ENCODE measurements at regions not wholly inside any gene's neighbourhood (a gene's known extent, or its start where the extent isn't known, plus 50 kb on each side); places are given as distances from the start of the nearest gene placed in this dataset.

DNA sequence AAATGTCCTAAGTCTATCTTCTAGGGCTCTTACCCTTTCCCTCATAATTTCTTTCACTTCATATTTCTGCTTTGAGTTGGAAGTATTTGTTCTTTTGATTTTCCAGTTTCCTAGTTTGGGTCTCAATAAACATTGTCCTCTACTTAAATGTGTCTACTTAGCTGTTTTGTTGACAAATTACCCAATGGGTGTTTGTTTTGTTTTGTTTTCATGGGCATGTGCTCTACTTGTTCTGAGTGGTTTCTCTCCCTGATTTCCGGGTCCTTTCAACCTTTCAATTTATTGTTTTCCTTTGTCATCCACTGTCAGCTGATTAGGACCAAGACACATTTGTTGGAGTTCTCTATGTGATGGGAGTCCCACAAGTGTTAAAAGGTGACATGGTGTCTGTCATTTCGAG is 1181.4 kb downstream of the RPA4 start:
- intact Hi-C loops (cut with micrococcal nuclease) = no loop called here
- TF ChIP-seq, protein P1, sequence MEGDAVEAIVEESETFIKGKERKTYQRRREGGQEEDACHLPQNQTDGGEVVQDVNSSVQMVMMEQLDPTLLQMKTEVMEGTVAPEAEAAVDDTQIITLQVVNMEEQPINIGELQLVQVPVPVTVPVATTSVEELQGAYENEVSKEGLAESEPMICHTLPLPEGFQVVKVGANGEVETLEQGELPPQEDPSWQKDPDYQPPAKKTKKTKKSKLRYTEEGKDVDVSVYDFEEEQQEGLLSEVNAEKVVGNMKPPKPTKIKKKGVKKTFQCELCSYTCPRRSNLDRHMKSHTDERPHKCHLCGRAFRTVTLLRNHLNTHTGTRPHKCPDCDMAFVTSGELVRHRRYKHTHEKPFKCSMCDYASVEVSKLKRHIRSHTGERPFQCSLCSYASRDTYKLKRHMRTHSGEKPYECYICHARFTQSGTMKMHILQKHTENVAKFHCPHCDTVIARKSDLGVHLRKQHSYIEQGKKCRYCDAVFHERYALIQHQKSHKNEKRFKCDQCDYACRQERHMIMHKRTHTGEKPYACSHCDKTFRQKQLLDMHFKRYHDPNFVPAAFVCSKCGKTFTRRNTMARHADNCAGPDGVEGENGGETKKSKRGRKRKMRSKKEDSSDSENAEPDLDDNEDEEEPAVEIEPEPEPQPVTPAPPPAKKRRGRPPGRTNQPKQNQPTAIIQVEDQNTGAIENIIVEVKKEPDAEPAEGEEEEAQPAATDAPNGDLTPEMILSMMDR (IDR thresholded peaks at IDR 0.05 in 2 of 3, conservative IDR thresholded peaks at IDR 0.05 in 1 of 3; ENCODE audit: borderline replicate concordance in 1 of 3, insufficient read depth in 1 of 3, low read depth in 2 of 3, low read length in 2 of 3) = no peak
- TF ChIP-seq POLR2A (IDR thresholded peaks at IDR 0.05; ENCODE audit: borderline replicate concordance, extremely low read depth, insufficient read depth, insufficient read length) = no peak
- no peak for TF ChIP-seq FOSL1 (IDR thresholded peaks at IDR 0.05; ENCODE audit: low read depth)
- TF ChIP-seq EZH2 (IDR thresholded peaks at IDR 0.05) = no peak
- no peak for TF ChIP-seq EZH2phosphoT487 (IDR thresholded peaks at IDR 0.05; ENCODE audit: borderline replicate concordance)
- TF ChIP-seq, protein P2, sequence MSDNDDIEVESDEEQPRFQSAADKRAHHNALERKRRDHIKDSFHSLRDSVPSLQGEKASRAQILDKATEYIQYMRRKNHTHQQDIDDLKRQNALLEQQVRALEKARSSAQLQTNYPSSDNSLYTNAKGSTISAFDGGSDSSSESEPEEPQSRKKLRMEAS (IDR thresholded peaks at IDR 0.05) = no peak
- TF ChIP-seq, protein P3, sequence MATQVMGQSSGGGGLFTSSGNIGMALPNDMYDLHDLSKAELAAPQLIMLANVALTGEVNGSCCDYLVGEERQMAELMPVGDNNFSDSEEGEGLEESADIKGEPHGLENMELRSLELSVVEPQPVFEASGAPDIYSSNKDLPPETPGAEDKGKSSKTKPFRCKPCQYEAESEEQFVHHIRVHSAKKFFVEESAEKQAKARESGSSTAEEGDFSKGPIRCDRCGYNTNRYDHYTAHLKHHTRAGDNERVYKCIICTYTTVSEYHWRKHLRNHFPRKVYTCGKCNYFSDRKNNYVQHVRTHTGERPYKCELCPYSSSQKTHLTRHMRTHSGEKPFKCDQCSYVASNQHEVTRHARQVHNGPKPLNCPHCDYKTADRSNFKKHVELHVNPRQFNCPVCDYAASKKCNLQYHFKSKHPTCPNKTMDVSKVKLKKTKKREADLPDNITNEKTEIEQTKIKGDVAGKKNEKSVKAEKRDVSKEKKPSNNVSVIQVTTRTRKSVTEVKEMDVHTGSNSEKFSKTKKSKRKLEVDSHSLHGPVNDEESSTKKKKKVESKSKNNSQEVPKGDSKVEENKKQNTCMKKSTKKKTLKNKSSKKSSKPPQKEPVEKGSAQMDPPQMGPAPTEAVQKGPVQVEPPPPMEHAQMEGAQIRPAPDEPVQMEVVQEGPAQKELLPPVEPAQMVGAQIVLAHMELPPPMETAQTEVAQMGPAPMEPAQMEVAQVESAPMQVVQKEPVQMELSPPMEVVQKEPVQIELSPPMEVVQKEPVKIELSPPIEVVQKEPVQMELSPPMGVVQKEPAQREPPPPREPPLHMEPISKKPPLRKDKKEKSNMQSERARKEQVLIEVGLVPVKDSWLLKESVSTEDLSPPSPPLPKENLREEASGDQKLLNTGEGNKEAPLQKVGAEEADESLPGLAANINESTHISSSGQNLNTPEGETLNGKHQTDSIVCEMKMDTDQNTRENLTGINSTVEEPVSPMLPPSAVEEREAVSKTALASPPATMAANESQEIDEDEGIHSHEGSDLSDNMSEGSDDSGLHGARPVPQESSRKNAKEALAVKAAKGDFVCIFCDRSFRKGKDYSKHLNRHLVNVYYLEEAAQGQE (IDR thresholded peaks at IDR 0.05; ENCODE audit: low read depth) = no peak
- TF ChIP-seq SP1 (IDR thresholded peaks at IDR 0.05; ENCODE audit: low read depth) = no peak
- no peak for TF ChIP-seq TCF7L2 (IDR thresholded peaks at IDR 0.05; ENCODE audit: borderline replicate concordance, extremely low read depth, insufficient read depth, insufficient read length)
- TF ChIP-seq EGR1 (IDR thresholded peaks at IDR 0.05; ENCODE audit: low read depth) = no peak
- no peak for TF ChIP-seq ELF1 (IDR thresholded peaks at IDR 0.05; ENCODE audit: borderline replicate concordance, low read depth)
- no peak for TF ChIP-seq JUND (IDR thresholded peaks at IDR 0.05)
- no peak for TF ChIP-seq RAD21 (IDR thresholded peaks at IDR 0.05; ENCODE audit: low read depth)
- no peak for TF ChIP-seq YY1 (IDR thresholded peaks at IDR 0.05; ENCODE audit: extremely low read depth, insufficient replicate concordance, low read depth, low read length)
- TF ChIP-seq, protein P4, sequence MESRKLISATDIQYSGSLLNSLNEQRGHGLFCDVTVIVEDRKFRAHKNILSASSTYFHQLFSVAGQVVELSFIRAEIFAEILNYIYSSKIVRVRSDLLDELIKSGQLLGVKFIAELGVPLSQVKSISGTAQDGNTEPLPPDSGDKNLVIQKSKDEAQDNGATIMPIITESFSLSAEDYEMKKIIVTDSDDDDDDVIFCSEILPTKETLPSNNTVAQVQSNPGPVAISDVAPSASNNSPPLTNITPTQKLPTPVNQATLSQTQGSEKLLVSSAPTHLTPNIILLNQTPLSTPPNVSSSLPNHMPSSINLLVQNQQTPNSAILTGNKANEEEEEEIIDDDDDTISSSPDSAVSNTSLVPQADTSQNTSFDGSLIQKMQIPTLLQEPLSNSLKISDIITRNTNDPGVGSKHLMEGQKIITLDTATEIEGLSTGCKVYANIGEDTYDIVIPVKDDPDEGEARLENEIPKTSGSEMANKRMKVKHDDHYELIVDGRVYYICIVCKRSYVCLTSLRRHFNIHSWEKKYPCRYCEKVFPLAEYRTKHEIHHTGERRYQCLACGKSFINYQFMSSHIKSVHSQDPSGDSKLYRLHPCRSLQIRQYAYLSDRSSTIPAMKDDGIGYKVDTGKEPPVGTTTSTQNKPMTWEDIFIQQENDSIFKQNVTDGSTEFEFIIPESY (IDR thresholded peaks at IDR 0.05; ENCODE audit: extremely low read depth, insufficient replicate concordance, low read length) = no peak
- no peak for TF ChIP-seq SRF (IDR thresholded peaks at IDR 0.05; ENCODE audit: low read depth)
- no peak for TF ChIP-seq SIN3A (IDR thresholded peaks at IDR 0.05; ENCODE audit: low read depth)
- no peak for TF ChIP-seq POLR2AphosphoS5 (IDR thresholded peaks at IDR 0.05; ENCODE audit: low read depth, low read length)
- no peak for TF ChIP-seq CBX3 (IDR thresholded peaks at IDR 0.05; ENCODE audit: low read depth)
- H3K27ac ChIP-seq (ENCODE audit: low read depth, low read length) = no peak overlapping the region
- no peaks in the 10 kb centered on the region for H3K9me3 ChIP-seq (ENCODE audit: control insufficient read depth in 1 of 2, insufficient read depth in 1 of 2, low read depth in 1 of 2, low read length in 2 of 2)
- ChIA-PET RAD21 (ENCODE audit: low non-redundant PET in 1 of 2, low total read pairs in 2 of 2, uncharacterized antibody in 2 of 2, unreplicated experiment in 2 of 2) (no interaction called here), POLR2A (no interaction called here), CTCF (no interaction called here)
- DNase-seq (ENCODE audit: low read depth, low spot score) (no peak), ATAC-seq (no peak)
- no peaks in the 10 kb centered on the region for H3K79me2 ChIP-seq (ENCODE audit: insufficient read depth, low read length)
- H2AFZ ChIP-seq (ENCODE audit: low read depth, low read length, poor library complexity, severe bottlenecking) = no peak overlapping the region
- no TSS peak for BruUV-seq (replicated peaks)
- H3K27me3 ChIP-seq (ENCODE audit: insufficient read depth, low read length) = no peaks in the 10 kb centered on the region
- no peaks in the 10 kb centered on the region for H3K9me2 ChIP-seq (ENCODE audit: insufficient read depth)
- no peak overlapping the region for H3K9ac ChIP-seq (ENCODE audit: low read length)
- H3K4me2 ChIP-seq (ENCODE audit: low read length) = no peak overlapping the region
- no peak overlapping the region for H3K4me3 ChIP-seq (replicated peaks in 1 of 2; ENCODE audit: low read depth in 1 of 2, low read length in 2 of 2)
- no peaks in the 10 kb centered on the region for H3K4me1 ChIP-seq (ENCODE audit: control insufficient read depth in 1 of 2, insufficient read depth in 2 of 2, low read length in 2 of 2)
- no peaks in the 10 kb centered on the region for H4K20me1 ChIP-seq (ENCODE audit: insufficient read depth)
- no peaks in the 10 kb centered on the region for H3K36me3 ChIP-seq (ENCODE audit: control insufficient read depth in 1 of 2, insufficient read depth in 2 of 2, low read length in 2 of 2)

Measured in HCT116 (cell line).